ENCODE measurements at regions not wholly inside any gene's neighbourhood (a gene's known extent, or its start where the extent isn't known, plus 50 kb on each side); places are given as distances from the start of the nearest gene placed in this dataset.

- TF ChIP-seq POLR2A (IDR thresholded peaks at IDR 0.05), result no peak
- TF ChIP-seq, protein P1, sequence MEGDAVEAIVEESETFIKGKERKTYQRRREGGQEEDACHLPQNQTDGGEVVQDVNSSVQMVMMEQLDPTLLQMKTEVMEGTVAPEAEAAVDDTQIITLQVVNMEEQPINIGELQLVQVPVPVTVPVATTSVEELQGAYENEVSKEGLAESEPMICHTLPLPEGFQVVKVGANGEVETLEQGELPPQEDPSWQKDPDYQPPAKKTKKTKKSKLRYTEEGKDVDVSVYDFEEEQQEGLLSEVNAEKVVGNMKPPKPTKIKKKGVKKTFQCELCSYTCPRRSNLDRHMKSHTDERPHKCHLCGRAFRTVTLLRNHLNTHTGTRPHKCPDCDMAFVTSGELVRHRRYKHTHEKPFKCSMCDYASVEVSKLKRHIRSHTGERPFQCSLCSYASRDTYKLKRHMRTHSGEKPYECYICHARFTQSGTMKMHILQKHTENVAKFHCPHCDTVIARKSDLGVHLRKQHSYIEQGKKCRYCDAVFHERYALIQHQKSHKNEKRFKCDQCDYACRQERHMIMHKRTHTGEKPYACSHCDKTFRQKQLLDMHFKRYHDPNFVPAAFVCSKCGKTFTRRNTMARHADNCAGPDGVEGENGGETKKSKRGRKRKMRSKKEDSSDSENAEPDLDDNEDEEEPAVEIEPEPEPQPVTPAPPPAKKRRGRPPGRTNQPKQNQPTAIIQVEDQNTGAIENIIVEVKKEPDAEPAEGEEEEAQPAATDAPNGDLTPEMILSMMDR (IDR thresholded peaks at IDR 0.05), result no peak
- TF ChIP-seq POLR2AphosphoS5 (IDR thresholded peaks at IDR 0.05), result no peak
- TF ChIP-seq EP300 (IDR thresholded peaks at IDR 0.05), result no peak
Observed at GRCh38 chr1:47507144-47507543, 69.3 kb downstream of the FOXD2 start.

All from gastroesophageal sphincter (tissue), 3 donors.